GM13977 (cell line): ENCODE measurements at regions not wholly inside any gene's neighbourhood (a gene's known extent, or its start where the extent isn't known, plus 50 kb on each side); places are given as distances from the start of the nearest gene placed in this dataset.

ENCODE experiments used
- DNase-seq: peaks from one replicate; pipeline ENCODE4 v3.0.0; 2012; ENCODE audit warnings: low spot score
- in situ Hi-C: fragments of 300-500 bp; cut with MboI; formaldehyde crosslinking; loops from one replicate; pipeline ENCODE4 v1.12.0; 2022; ENCODE audit warnings: low sequenced_read_pairs, low pct_unique_long_range_greater_than_20kb, mixed read lengths, inconsistent platforms; ENCODE audit not compliant: unreplicated experiment
- TF ChIP-seq, protein P1 (sequence below): IDR thresholded peaks from 2 replicates; pipeline ENCODE4 v1.5.1; 2012; ENCODE audit warnings: mild to moderate bottlenecking, control low read depth; ENCODE audit not compliant: insufficient read depth; ENCODE audit errors: extremely low read depth, missing control alignments

DNA sequence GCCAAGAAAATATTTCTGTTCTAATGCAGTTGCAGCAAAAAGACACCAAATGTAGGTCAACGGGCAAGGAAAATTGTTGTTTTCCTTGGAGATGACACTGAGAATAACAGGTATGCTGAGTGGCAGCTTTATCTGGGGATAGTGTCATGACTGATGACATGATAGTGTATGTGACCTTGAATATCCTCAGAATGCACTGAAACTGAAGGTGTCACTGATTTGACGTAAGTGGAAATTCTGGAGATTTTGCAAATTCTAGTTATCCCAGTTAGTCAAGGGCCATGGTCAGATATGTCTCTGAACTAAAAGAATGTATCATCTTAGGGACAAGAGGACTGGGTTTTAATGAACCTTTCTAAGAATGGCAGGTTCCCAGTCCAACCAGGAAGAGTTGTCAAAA is 138.0 kb upstream of the C9orf72 start:
- in situ Hi-C loops = loop anchor here (25.0 kb wide), 1 partner anchor 351 kb away; no protein-coding TSS in a partner anchor
- DNase-seq = no peak
- TF ChIP-seq, protein P1, sequence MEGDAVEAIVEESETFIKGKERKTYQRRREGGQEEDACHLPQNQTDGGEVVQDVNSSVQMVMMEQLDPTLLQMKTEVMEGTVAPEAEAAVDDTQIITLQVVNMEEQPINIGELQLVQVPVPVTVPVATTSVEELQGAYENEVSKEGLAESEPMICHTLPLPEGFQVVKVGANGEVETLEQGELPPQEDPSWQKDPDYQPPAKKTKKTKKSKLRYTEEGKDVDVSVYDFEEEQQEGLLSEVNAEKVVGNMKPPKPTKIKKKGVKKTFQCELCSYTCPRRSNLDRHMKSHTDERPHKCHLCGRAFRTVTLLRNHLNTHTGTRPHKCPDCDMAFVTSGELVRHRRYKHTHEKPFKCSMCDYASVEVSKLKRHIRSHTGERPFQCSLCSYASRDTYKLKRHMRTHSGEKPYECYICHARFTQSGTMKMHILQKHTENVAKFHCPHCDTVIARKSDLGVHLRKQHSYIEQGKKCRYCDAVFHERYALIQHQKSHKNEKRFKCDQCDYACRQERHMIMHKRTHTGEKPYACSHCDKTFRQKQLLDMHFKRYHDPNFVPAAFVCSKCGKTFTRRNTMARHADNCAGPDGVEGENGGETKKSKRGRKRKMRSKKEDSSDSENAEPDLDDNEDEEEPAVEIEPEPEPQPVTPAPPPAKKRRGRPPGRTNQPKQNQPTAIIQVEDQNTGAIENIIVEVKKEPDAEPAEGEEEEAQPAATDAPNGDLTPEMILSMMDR = no peak

DNA sequence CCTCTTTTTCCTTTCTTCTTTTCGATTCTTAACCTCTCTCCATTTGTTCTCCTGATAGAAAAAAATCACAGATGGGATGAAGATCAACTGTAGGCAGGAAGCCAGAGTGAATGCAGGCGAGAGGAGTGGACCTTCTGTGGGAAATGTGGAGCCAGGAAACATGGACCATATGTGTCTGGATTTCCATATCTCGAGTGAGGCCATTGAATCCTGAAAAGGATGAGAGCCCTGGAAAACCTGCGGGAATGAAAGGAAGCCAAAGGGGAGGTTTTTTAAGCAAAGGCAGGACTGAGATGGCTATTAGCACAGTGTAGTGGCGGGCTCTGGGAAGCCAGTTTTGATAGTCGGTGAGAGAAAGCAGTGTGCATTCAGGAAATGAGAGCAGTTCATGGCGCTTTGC is 139.5 kb upstream of the C9orf72 start:
- in situ Hi-C loops = loop anchor here (25.0 kb wide), 1 partner anchor 349 kb away; no protein-coding TSS in a partner anchor
- no peak for DNase-seq
- TF ChIP-seq, protein P1 = no peak

DNA sequence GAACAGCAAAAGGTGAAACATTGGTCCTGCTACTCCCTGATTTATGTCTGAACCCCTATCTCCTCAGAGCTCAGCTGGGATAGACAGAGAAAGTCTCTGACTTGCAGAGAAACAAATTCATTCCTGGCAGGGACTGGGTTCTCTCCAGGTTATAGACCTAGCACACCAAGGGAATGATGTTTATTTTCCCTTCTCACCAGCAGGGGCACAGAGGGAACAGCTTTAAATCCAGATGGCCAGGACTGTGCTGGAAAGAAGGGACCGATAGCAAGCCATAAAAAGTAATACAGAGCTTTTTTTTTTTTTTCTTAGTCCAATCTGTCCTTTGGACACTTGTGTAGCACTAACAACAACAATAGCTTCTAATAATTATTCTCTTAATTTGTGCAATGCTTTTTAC is 141.1 kb upstream of the C9orf72 start:
- no peak for DNase-seq
- in situ Hi-C loops = loop anchor here (25.0 kb wide), 1 partner anchor 348 kb away; no protein-coding TSS in a partner anchor
- TF ChIP-seq, protein P1 = no peak

DNA sequence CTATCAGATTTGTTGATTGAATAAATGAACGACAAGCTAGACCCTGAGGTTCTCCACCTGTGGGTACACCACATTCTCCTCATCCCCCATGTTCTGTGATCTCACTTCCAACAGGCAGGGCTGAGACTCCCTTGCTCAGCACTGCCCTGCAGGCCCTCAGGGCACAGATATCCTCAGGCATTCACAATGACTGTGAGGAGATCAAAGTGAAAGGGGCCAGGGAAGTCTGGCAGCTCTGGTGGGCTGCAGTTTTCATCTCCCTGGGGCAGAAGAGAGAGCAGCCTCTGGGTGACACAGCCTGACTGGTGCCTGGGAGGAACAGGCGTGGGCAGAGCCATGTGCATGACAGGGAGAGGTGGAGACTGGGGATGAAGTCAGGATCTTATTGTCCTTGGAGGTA is 142.4 kb upstream of the C9orf72 start:
- in situ Hi-C loops = loop anchor here (25.0 kb wide), 1 partner anchor 347 kb away; no protein-coding TSS in a partner anchor
- TF ChIP-seq, protein P1 = no peak

DNA sequence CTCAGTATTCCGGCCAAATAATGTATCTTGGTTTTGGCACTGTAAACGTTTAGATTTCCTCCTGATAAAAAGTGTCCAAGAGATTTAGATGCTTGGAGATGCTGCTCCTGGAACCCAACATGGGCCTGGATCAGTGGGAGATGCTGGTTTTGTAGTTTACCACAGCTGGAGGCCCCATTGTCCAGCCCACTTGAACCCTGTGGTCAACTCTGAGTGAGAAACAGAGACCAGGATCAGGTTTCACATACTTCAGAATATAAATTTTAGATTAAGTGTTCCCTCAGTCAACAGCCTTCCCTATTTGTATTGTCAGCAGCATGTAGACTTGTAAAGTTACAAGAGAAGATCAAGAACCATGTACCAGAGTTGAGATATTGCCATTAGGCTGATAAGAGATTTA is 144.7 kb upstream of the C9orf72 start:
- in situ Hi-C loops = loop anchor here (25.0 kb wide), 1 partner anchor 344 kb away; no protein-coding TSS in a partner anchor

More for the DNA sequence above, 142.4 kb upstream of the C9orf72 start:
- no peak for DNase-seq

DNA sequence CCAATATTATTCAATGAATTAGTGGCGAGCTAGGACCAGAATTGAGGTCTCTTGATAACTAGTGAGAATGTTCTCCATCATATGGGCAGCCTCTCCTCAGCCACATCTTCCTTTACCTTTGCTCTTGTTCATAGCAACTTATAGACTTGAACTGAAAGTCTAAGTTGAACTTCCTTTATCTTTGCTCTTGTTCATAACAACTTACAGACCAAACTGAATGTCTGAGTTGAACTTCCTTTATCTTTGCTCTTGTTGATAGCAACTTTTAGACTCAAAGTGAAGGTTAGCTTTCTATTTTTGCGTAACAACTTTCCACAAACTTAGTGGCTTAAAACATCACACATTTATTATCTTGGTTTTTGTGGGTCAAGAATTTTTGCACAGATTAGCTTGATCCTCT is 146.4 kb upstream of the C9orf72 start:
- TF ChIP-seq, protein P1 = no peak
- in situ Hi-C loops = loop anchor here (25.0 kb wide), 1 partner anchor 343 kb away; no protein-coding TSS in a partner anchor
- no peak for DNase-seq

More for the DNA sequence above, 144.7 kb upstream of the C9orf72 start:
- DNase-seq = no peak
- TF ChIP-seq, protein P1 = no peak

DNA sequence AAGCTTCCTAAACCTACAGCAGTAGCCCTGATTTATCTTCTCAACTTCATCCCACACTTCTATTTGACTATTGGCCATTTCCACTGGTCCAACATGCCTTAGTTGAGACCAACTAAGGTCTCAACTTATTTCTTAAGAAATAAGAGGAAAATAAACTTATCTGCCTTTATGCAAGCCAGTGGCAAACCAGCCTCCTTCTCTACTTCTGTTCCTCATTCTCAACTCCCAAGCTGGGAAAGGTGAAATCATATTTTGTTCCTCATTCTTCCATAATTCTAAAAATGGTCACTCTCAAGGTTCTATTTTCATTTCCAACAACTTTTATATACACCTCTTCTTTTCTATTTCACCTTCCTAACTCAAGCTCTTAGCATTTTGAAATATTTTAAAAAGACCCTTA is 149.6 kb upstream of the C9orf72 start:
- in situ Hi-C loops = loop anchor here (25.0 kb wide), 1 partner anchor 339 kb away; no protein-coding TSS in a partner anchor
- DNase-seq = no peak
- TF ChIP-seq, protein P1 = no peak
